Panc1 (cell line): ENCODE measurements at regions not wholly inside any gene's neighbourhood (a gene's known extent, or its start where the extent isn't known, plus 50 kb on each side); places are given as distances from the start of the nearest gene placed in this dataset.

Experiments used
- ATAC-seq: fragments of 200-7000 bp; cut with Tn5 transposase; 2 replicates; pipeline ENCODE4 v1.9.1; 2020; ENCODE audit warnings: mild to moderate bottlenecking, moderate library complexity
- BruUV-seq: library from RNA; stranded (reverse); fragments of 400-500 nt; replicated peaks from 2 replicates; lab custom pipeline; 2021; lab: Mats Ljungman, UMichigan
- CTCF ChIA-PET: fragments of 300-600 bp; sonication (Branson Sonifier 250); formaldehyde crosslinking; loops from one replicate; lab custom pipeline; 2022; ENCODE audit warnings: antibody characterized with exemption; lab: Charles Lee
- POLR2A ChIA-PET: fragments of 300-600 bp; sonication (Branson Sonifier 250); formaldehyde crosslinking; loops from one replicate; lab custom pipeline; 2022; ENCODE audit warnings: antibody characterized with exemption; lab: Charles Lee
- DNase-seq: peaks from one replicate; pipeline ENCODE4 v3.0.0-alpha.2; 2010; ENCODE audit warnings: low read depth, low spot score
- H3K27ac ChIP-seq: 2 replicates; pipeline ENCODE4 v1.5.1; 2011; ENCODE audit warnings: mild to moderate bottlenecking, low read length, inconsistent platforms
- H3K27me3 ChIP-seq: fragments of 200-500 bp; sonication (Bioruptor generic); 2 replicates; pipeline ENCODE4 v1.6.0; 2014; ENCODE audit warnings: low read length, inconsistent platforms; ENCODE audit not compliant: control insufficient read depth, insufficient read depth
- H3K36me3 ChIP-seq: fragments of 200-500 bp; sonication (Bioruptor generic); 2 replicates; pipeline ENCODE4 v1.5.1; 2014; ENCODE audit warnings: inconsistent platforms, mild to moderate bottlenecking, low read length, moderate library complexity; ENCODE audit not compliant: control insufficient read depth, insufficient read depth
- H3K4me1 ChIP-seq: 2 replicates; pipeline ENCODE4 v1.5.1; 2011; ENCODE audit warnings: inconsistent platforms, mild to moderate bottlenecking, low read length, moderate library complexity; ENCODE audit not compliant: control insufficient read depth, insufficient read depth
- H3K4me3 ChIP-seq, 2 experiments: 2 replicates each; pipeline ENCODE4 v1.5.1; 2011 to 2012; ENCODE audit warnings: low read depth in 2 of 2, low read length in 2 of 2, mild to moderate bottlenecking in 2 of 2, inconsistent platforms in 1 of 2, moderate library complexity in 1 of 2
- H3K9me3 ChIP-seq: fragments of 200-500 bp; sonication (Bioruptor generic); 2 replicates; pipeline ENCODE4 v1.5.1; 2014; ENCODE audit warnings: low read depth, mild to moderate bottlenecking, inconsistent platforms, low read length, moderate library complexity; ENCODE audit not compliant: control insufficient read depth, insufficient read depth
- POLR2AphosphoS5 ChIP-seq: IDR thresholded peaks from 2 replicates; pipeline ENCODE4 v1.6.1; 2012; ENCODE audit warnings: mild to moderate bottlenecking, low read depth, low read length, moderate library complexity
- REST ChIP-seq, 2 experiments: IDR thresholded peaks; 2 replicates each; pipeline ENCODE4 v1.6.1; 2011 to 2012; ENCODE audit warnings: low read depth in 2 of 2, control low read depth in 1 of 2, low read length in 1 of 2, mild to moderate bottlenecking in 1 of 2, moderate library complexity in 1 of 2; ENCODE audit not compliant: insufficient read depth in 1 of 2
- SIN3A ChIP-seq: IDR thresholded peaks from 2 replicates; pipeline ENCODE4 v1.6.1; 2012; ENCODE audit warnings: low read depth, mild to moderate bottlenecking, low read length, moderate library complexity, borderline replicate concordance; ENCODE audit not compliant: insufficient read depth
- TCF7L2 ChIP-seq: IDR thresholded peaks from 2 replicates; pipeline ENCODE4 v1.6.1; 2011; ENCODE audit warnings: mild to moderate bottlenecking, low read depth, low read length, inconsistent platforms
- in situ Hi-C: cut with HindIII; loops from 2 replicates; pipeline ENCODE4 v1.10.0; 2016; ENCODE audit warnings: low sequenced_read_pairs, low pct_unique_long_range_greater_than_20kb
- intact Hi-C: fragments of 100-400 bp; cut with micrococcal nuclease; formaldehyde crosslinking; loops from one replicate; pipeline ENCODE4 v1.10.0; 2022; ENCODE audit not compliant: unreplicated experiment
- TF ChIP-seq, protein P1 (sequence below): fragments of 450-650 bp; IDR thresholded peaks from 2 replicates; pipeline ENCODE4 v1.5.1; 2017; ENCODE audit warnings: mild to moderate bottlenecking

GRCh38 chr7:41121228-41121627 lies 581.7 kb downstream of the INHBA start:
- no peak for TF ChIP-seq REST (IDR thresholded peaks at IDR 0.05; ENCODE audit: insufficient read depth in 1 of 2, low read depth in 2 of 2, low read length in 1 of 2)
- TF ChIP-seq, protein P1, sequence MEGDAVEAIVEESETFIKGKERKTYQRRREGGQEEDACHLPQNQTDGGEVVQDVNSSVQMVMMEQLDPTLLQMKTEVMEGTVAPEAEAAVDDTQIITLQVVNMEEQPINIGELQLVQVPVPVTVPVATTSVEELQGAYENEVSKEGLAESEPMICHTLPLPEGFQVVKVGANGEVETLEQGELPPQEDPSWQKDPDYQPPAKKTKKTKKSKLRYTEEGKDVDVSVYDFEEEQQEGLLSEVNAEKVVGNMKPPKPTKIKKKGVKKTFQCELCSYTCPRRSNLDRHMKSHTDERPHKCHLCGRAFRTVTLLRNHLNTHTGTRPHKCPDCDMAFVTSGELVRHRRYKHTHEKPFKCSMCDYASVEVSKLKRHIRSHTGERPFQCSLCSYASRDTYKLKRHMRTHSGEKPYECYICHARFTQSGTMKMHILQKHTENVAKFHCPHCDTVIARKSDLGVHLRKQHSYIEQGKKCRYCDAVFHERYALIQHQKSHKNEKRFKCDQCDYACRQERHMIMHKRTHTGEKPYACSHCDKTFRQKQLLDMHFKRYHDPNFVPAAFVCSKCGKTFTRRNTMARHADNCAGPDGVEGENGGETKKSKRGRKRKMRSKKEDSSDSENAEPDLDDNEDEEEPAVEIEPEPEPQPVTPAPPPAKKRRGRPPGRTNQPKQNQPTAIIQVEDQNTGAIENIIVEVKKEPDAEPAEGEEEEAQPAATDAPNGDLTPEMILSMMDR = no peak
- no peak for TF ChIP-seq POLR2AphosphoS5
- TF ChIP-seq TCF7L2 = no peak
- no peak for TF ChIP-seq SIN3A
- Histone ChIP-seq H3K9me3 (no peaks in the 10 kb centered on the region), H3K4me1 (no peaks in the 10 kb centered on the region), H3K36me3 (no peaks in the 10 kb centered on the region), H3K27ac (no peak overlapping the region), H3K4me3 (no peak overlapping the region), H3K27me3 (no peaks in the 10 kb centered on the region)
- intact Hi-C loops (no loop called here), in situ Hi-C loops (no loop called here)
- DNase-seq (no peak), ATAC-seq (no peak)
- ChIA-PET POLR2A (no interaction called here), CTCF (no interaction called here)
- BruUV-seq = no TSS peak

DNA sequence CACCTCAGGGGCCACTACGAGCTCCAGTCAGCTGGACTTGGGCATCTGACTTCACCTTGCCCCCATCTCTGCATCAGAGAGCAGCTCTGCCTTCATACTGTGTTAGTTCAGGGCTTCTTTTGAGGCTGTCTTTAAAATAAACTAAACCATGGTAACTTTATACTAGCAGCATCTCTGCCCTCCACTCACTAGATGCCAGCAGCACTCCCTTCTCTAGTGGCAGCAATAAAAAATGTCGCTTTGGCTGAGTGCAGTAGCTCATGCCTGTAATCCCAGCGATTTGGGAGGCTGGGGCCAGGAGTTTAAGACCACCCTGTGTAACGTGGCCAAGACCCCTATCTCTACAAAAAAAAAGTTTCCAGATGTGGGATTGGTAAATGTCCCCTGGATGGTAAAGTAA lies 584.4 kb downstream of the INHBA start:
- no peaks in the 10 kb centered on the region for H3K27me3 ChIP-seq
- POLR2A ChIA-PET = no interaction called here
- no peak overlapping the region for H3K27ac ChIP-seq
- H3K4me1 ChIP-seq = no peaks in the 10 kb centered on the region
- ATAC-seq (no peak), DNase-seq (no peak)
- TF ChIP-seq POLR2AphosphoS5 (no peak), SIN3A (no peak), TCF7L2 (no peak), REST (IDR thresholded peaks at IDR 0.05; ENCODE audit: insufficient read depth in 1 of 2, low read depth in 2 of 2, low read length in 1 of 2) (no peak)
- TF ChIP-seq, protein P1 = no peak
- no peaks in the 10 kb centered on the region for H3K36me3 ChIP-seq
- H3K4me3 ChIP-seq = no peak overlapping the region
- CTCF ChIA-PET = no interaction called here
- no peaks in the 10 kb centered on the region for H3K9me3 ChIP-seq
- in situ Hi-C loops (no loop called here), intact Hi-C loops (no loop called here)
- BruUV-seq = no TSS peak
